GM23338 (cell line): ENCODE measurements at regions not wholly inside any gene's neighbourhood (a gene's known extent, or its start where the extent isn't known, plus 50 kb on each side); places are given as distances from the start of the nearest gene placed in this dataset.

ENCODE experiments used
- ATAC-seq: fragments of 200-7000 bp; cut with Tn5 transposase; 3 replicates; pipeline ENCODE4 v1.9.1; 2020
- DNase-seq: peaks from one replicate; pipeline ENCODE4 v3.0.0-alpha.2; 2015; ENCODE audit warnings: low spot score
- H2AFZ ChIP-seq: fragments of 200-600 bp; sonication (generic); 2 replicates; pipeline ENCODE4 v1.8.0; 2016; ENCODE audit warnings: antibody characterized with exemption, mild to moderate bottlenecking, moderate library complexity
- H3F3A ChIP-seq: fragments of 200-600 bp; sonication (generic); replicated peaks from 2 replicates; pipeline ENCODE4 v1.8.0; 2017; ENCODE audit warnings: antibody characterized with exemption, mixed run types, low read depth
- H3K27ac ChIP-seq: fragments of 200-600 bp; sonication (generic); 2 replicates; pipeline ENCODE4 v1.6.1; 2016; ENCODE audit warnings: low read depth
- H3K27me3 ChIP-seq: fragments of 200-600 bp; sonication (generic); 2 replicates; pipeline ENCODE4 v1.8.0; 2016; ENCODE audit warnings: mild to moderate bottlenecking, mixed run types, moderate library complexity; ENCODE audit not compliant: insufficient read depth
- H3K36me3 ChIP-seq: fragments of 200-600 bp; sonication (generic); 2 replicates; pipeline ENCODE4 v1.8.0; 2016; ENCODE audit warnings: mild to moderate bottlenecking; ENCODE audit not compliant: insufficient read depth
- H3K4me1 ChIP-seq: fragments of 200-600 bp; sonication (generic); 2 replicates; pipeline ENCODE4 v1.8.0; 2016; ENCODE audit warnings: mild to moderate bottlenecking, moderate library complexity; ENCODE audit not compliant: insufficient read depth
- H3K4me2 ChIP-seq: fragments of 200-600 bp; sonication (generic); 2 replicates; pipeline ENCODE4 v1.7.1; 2017; ENCODE audit warnings: mixed run types
- H3K4me3 ChIP-seq: fragments of 200-600 bp; sonication (generic); 2 replicates; pipeline ENCODE4 v1.6.1; 2016; ENCODE audit warnings: mixed run types
- H3K79me2 ChIP-seq: fragments of 200-600 bp; sonication (generic); replicated peaks from 2 replicates; pipeline ENCODE4 v1.8.0; 2017; ENCODE audit warnings: mild to moderate bottlenecking; ENCODE audit not compliant: insufficient read depth
- H3K9me2 ChIP-seq: fragments of 200-600 bp; sonication (generic); 2 replicates; pipeline ENCODE4 v1.8.0; 2017; ENCODE audit not compliant: insufficient read depth
- H4K20me1 ChIP-seq: fragments of 200-600 bp; sonication (generic); replicated peaks from 2 replicates; pipeline ENCODE4 v1.8.0; 2017; ENCODE audit warnings: mild to moderate bottlenecking; ENCODE audit not compliant: insufficient read depth
- H3K27ac Mint-ChIP-seq: 2 replicates; pipeline ENCODE4 v1.8.0; 2020; ENCODE audit warnings: inconsistent platforms, mild to moderate bottlenecking, moderate library complexity, mixed read lengths
- H3K27me3 Mint-ChIP-seq: 3 replicates; pipeline ENCODE4 v1.8.0; 2022; ENCODE audit warnings: low read depth, mild to moderate bottlenecking, moderate library complexity, mixed read lengths, inconsistent platforms; ENCODE audit not compliant: insufficient read depth, poor library complexity
- H3K36me3 Mint-ChIP-seq: 3 replicates; pipeline ENCODE4 v1.8.0; 2021; ENCODE audit warnings: low read depth, mild to moderate bottlenecking, inconsistent platforms, moderate library complexity, mixed read lengths
- H3K4me1 Mint-ChIP-seq: 3 replicates; pipeline ENCODE4 v1.8.0; 2020; ENCODE audit warnings: mild to moderate bottlenecking, inconsistent platforms, mixed read lengths
- H3K4me3 Mint-ChIP-seq: 3 replicates; pipeline ENCODE4 v1.8.0; 2021; ENCODE audit warnings: moderate library complexity, mild to moderate bottlenecking, inconsistent platforms, mixed read lengths
- H3K9me3 Mint-ChIP-seq: 3 replicates; pipeline ENCODE4 v1.8.0; 2020; ENCODE audit warnings: moderate library complexity, mild to moderate bottlenecking, inconsistent platforms, mixed read lengths
- CREB1 ChIP-seq: fragments of 250-450 bp; sonication (Bioruptor Pico); IDR thresholded peaks from 2 replicates; pipeline ENCODE4 v1.5.0; 2020; ENCODE audit warnings: low read depth, mild to moderate bottlenecking, moderate library complexity
- ETS1 ChIP-seq: IDR thresholded peaks from 2 replicates; pipeline ENCODE4 v1.6.1; 2016; ENCODE audit warnings: antibody characterized with exemption
- NANOG ChIP-seq: IDR thresholded peaks from 2 replicates; pipeline ENCODE4 v1.6.1; 2016; ENCODE audit warnings: antibody characterized with exemption, borderline replicate concordance
- POLR2AphosphoS5 ChIP-seq: IDR thresholded peaks from 2 replicates; pipeline ENCODE4 v1.6.1; 2016; ENCODE audit warnings: antibody characterized with exemption, low read depth
- REST ChIP-seq: IDR thresholded peaks from one replicate; pipeline ENCODE4 v1.6.1; 2018; ENCODE audit warnings: antibody characterized with exemption; ENCODE audit not compliant: unreplicated experiment
- STAT1 ChIP-seq: IDR thresholded peaks from one replicate; pipeline ENCODE4 v1.6.1; 2016; ENCODE audit warnings: antibody characterized with exemption; ENCODE audit not compliant: unreplicated experiment
- ZNF114 ChIP-seq: fragments of 250-450 bp; sonication (Bioruptor Pico); IDR thresholded peaks from 2 replicates; pipeline ENCODE4 v1.5.0; 2020; ENCODE audit warnings: mild to moderate bottlenecking, moderate library complexity
- ZNF462 ChIP-seq: fragments of 250-450 bp; sonication (Bioruptor Pico); IDR thresholded peaks from 2 replicates; pipeline ENCODE4 v1.5.0; 2020; ENCODE audit warnings: mild to moderate bottlenecking, moderate library complexity

GRCh38 chr2:65529419-65529818 lies 97.0 kb upstream of the SPRED2 start:
- Histone ChIP-seq H3K4me3 (no peak overlapping the region), H3K36me3 (no peaks in the 10 kb centered on the region), H4K20me1 (no peaks in the 10 kb centered on the region; the same call in 1 of the 2 replicates), H3F3A (no peaks in the 10 kb centered on the region), H3K27me3 (no peaks in the 10 kb centered on the region), H3K79me2 (no peaks in the 10 kb centered on the region), H3K9me2 (no peaks in the 10 kb centered on the region), H3K27ac (no peak overlapping the region), H2AFZ (no peak overlapping the region), H3K4me2 (no peak overlapping the region), H3K4me1 (no peaks in the 10 kb centered on the region)
- no peak for TF ChIP-seq ETS1
- no peak for TF ChIP-seq POLR2AphosphoS5
- no peak for TF ChIP-seq NANOG
- H3K4me3 Mint-ChIP-seq = no peak overlapping the region
- H3K9me3 Mint-ChIP-seq = no peaks in the 10 kb centered on the region
- DNase-seq = no peak
- H3K27me3 Mint-ChIP-seq = no peaks in the 10 kb centered on the region
- no peak overlapping the region for H3K27ac Mint-ChIP-seq
- no peaks in the 10 kb centered on the region for H3K36me3 Mint-ChIP-seq
- no peak for ATAC-seq
- peaks cover 6% of the 10 kb centered on the region; the same call in 2 of the 3 replicates for H3K4me1 Mint-ChIP-seq

- Histone ChIP-seq H3K9me2 (no peaks in the 10 kb centered on the region), H3F3A (no peaks in the 10 kb centered on the region), H3K36me3 (no peaks in the 10 kb centered on the region), H3K4me1 (no peaks in the 10 kb centered on the region), H3K27ac (no peak overlapping the region), H3K4me3 (no peak overlapping the region), H3K4me2 (no peak overlapping the region), H3K79me2 (no peaks in the 10 kb centered on the region), H2AFZ (no peak overlapping the region), H3K27me3 (no peaks in the 10 kb centered on the region), H4K20me1 (no peaks in the 10 kb centered on the region; the same call in 1 of the 2 replicates)
- H3K36me3 Mint-ChIP-seq = no peaks in the 10 kb centered on the region
- DNase-seq (no peak), ATAC-seq (no peak)
- TF ChIP-seq CREB1 (CRISPR knock-in tag) (no peak), STAT1 (no peak), NANOG (no peak), ZNF462 (CRISPR knock-in tag) (no peak), REST (no peak), ZNF114 (CRISPR knock-in tag) (no peak), ETS1 (no peak), POLR2AphosphoS5 (no peak)
- H3K9me3 Mint-ChIP-seq = no peaks in the 10 kb centered on the region
- no peak overlapping the region for H3K27ac Mint-ChIP-seq
- H3K27me3 Mint-ChIP-seq = no peaks in the 10 kb centered on the region
- H3K4me3 Mint-ChIP-seq = no peak overlapping the region
- H3K4me1 Mint-ChIP-seq = peaks cover 6% of the 10 kb centered on the region; the same call in 2 of the 3 replicates
Observed at GRCh38 chr2:65528241-65528574, 95.8 kb upstream of the SPRED2 start.
